ENCODE measurements at regions not wholly inside any gene's neighbourhood (a gene's known extent, or its start where the extent isn't known, plus 50 kb on each side); places are given as distances from the start of the nearest gene placed in this dataset.

GRCh38 chr17:79249929-79250521, 175.4 kb downstream of the ENGASE start:
- no peak overlapping the region for H3K4me3 ChIP-seq
- H3K27ac ChIP-seq: no peak overlapping the region
- intact Hi-C loops (cut with DNase I): no loop called here
- no peaks in the 10 kb centered on the region for H3K27me3 ChIP-seq
- no peak for DNase-seq
- TF ChIP-seq, protein P1, sequence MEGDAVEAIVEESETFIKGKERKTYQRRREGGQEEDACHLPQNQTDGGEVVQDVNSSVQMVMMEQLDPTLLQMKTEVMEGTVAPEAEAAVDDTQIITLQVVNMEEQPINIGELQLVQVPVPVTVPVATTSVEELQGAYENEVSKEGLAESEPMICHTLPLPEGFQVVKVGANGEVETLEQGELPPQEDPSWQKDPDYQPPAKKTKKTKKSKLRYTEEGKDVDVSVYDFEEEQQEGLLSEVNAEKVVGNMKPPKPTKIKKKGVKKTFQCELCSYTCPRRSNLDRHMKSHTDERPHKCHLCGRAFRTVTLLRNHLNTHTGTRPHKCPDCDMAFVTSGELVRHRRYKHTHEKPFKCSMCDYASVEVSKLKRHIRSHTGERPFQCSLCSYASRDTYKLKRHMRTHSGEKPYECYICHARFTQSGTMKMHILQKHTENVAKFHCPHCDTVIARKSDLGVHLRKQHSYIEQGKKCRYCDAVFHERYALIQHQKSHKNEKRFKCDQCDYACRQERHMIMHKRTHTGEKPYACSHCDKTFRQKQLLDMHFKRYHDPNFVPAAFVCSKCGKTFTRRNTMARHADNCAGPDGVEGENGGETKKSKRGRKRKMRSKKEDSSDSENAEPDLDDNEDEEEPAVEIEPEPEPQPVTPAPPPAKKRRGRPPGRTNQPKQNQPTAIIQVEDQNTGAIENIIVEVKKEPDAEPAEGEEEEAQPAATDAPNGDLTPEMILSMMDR (IDR thresholded peaks at IDR 0.05): no peak
- H3K9me3 ChIP-seq: no peaks in the 10 kb centered on the region
- no peak overlapping the region for H3K9ac ChIP-seq (ENCODE audit: low read depth in 2 of 2, low read length in 2 of 2)
- no peaks in the 10 kb centered on the region for H3K4me1 ChIP-seq
- H3K36me3 ChIP-seq: no peaks in the 10 kb centered on the region

- DNase-seq: no peak
- H3K4me3 ChIP-seq: no peak overlapping the region
- TF ChIP-seq, protein P1 (IDR thresholded peaks at IDR 0.05): no peak
- H3K4me1 ChIP-seq: no peaks in the 10 kb centered on the region
- H3K36me3 ChIP-seq: no peaks in the 10 kb centered on the region
- intact Hi-C loops (cut with DNase I): no loop called here
- H3K9ac ChIP-seq (ENCODE audit: low read depth in 2 of 2, low read length in 2 of 2): no peak overlapping the region
- H3K27ac ChIP-seq: no peak overlapping the region
- no peaks in the 10 kb centered on the region for H3K9me3 ChIP-seq
- H3K27me3 ChIP-seq: no peaks in the 10 kb centered on the region
Observed at GRCh38 chr17:79248843-79249493, 174.3 kb downstream of the ENGASE start.

GRCh38 chr17:79246225-79247190, 171.9 kb downstream of the ENGASE start:
- Histone ChIP-seq H3K4me3 (no peak overlapping the region), H3K9me3 (no peaks in the 10 kb centered on the region), H3K36me3 (no peaks in the 10 kb centered on the region), H3K27ac (no peak overlapping the region), H3K27me3 (no peaks in the 10 kb centered on the region), H3K9ac (ENCODE audit: low read depth in 2 of 2, low read length in 2 of 2) (no peak overlapping the region), H3K4me1 (no peaks in the 10 kb centered on the region)
- no peak for DNase-seq
- intact Hi-C loops (cut with DNase I): no loop called here
- TF ChIP-seq, protein P1 (IDR thresholded peaks at IDR 0.05): no peak

DNA sequence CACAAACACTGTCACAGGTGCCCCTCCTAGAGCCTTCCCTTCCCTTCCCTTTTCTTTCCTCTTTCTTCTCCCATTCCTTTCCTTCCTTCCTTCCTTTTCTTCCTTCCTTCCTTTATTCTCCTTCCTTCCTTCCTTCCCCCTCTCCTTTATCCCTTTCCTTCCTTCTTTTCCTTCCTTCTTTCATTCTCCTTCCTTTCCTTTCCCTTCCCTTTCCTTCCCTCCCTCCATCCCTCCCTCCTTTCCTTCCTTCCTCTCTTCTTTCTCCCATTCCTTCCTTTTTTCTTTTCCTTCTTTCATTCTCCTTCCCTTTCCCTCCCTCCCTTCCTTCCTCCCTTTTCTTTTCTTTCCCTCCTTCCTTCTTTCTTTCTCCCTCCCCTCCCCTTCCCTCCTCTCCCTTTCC, 170.0 kb downstream of the ENGASE start:
- no peak overlapping the region for H3K9ac ChIP-seq (ENCODE audit: low read depth in 2 of 2, low read length in 2 of 2)
- no peak for DNase-seq
- H3K9me3 ChIP-seq: no peaks in the 10 kb centered on the region
- intact Hi-C loops (cut with DNase I): no loop called here
- no peaks in the 10 kb centered on the region for H3K27me3 ChIP-seq
- TF ChIP-seq, protein P1 (IDR thresholded peaks at IDR 0.05): no peak
- H3K4me1 ChIP-seq: no peaks in the 10 kb centered on the region
- H3K36me3 ChIP-seq: no peaks in the 10 kb centered on the region
- H3K27ac ChIP-seq: no peak overlapping the region
- no peak overlapping the region for H3K4me3 ChIP-seq

DNA sequence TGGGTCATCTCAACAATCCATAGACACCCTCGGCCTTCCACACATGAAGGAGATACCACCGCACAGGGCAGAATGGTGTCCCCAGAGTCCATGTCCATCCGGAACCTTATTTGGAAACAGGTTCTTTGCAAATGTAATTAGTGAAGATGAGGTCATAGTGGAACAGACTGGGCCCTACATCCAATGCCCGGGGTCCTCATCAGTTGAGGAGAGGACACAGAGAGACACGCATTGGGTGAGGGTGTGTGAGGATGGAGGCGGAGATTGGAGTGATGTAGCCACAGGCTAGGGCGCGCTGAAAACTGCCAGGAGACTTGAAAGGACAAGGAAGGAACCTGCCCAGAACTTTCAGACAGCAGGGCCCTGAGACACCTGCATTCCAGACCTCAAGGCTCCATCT, 169.4 kb downstream of the ENGASE start:
- intact Hi-C loops (cut with DNase I): no loop called here
- no peak overlapping the region for H3K4me3 ChIP-seq
- no peaks in the 10 kb centered on the region for H3K36me3 ChIP-seq
- no peaks in the 10 kb centered on the region for H3K27me3 ChIP-seq
- TF ChIP-seq, protein P1 (IDR thresholded peaks at IDR 0.05): no peak
- H3K9ac ChIP-seq (ENCODE audit: low read depth in 2 of 2, low read length in 2 of 2): no peak overlapping the region
- no peak for DNase-seq
- H3K27ac ChIP-seq: no peak overlapping the region
- no peaks in the 10 kb centered on the region for H3K4me1 ChIP-seq
- H3K9me3 ChIP-seq: no peaks in the 10 kb centered on the region
